ENCODE measurements at regions not wholly inside any gene's neighbourhood (a gene's known extent, or its start where the extent isn't known, plus 50 kb on each side); places are given as distances from the start of the nearest gene placed in this dataset.

- TF ChIP-seq, protein P1, sequence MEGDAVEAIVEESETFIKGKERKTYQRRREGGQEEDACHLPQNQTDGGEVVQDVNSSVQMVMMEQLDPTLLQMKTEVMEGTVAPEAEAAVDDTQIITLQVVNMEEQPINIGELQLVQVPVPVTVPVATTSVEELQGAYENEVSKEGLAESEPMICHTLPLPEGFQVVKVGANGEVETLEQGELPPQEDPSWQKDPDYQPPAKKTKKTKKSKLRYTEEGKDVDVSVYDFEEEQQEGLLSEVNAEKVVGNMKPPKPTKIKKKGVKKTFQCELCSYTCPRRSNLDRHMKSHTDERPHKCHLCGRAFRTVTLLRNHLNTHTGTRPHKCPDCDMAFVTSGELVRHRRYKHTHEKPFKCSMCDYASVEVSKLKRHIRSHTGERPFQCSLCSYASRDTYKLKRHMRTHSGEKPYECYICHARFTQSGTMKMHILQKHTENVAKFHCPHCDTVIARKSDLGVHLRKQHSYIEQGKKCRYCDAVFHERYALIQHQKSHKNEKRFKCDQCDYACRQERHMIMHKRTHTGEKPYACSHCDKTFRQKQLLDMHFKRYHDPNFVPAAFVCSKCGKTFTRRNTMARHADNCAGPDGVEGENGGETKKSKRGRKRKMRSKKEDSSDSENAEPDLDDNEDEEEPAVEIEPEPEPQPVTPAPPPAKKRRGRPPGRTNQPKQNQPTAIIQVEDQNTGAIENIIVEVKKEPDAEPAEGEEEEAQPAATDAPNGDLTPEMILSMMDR (IDR thresholded peaks at IDR 0.05) = no peak
- TF ChIP-seq POLR2A (IDR thresholded peaks at IDR 0.05) = no peak
- no peak for TF ChIP-seq POLR2AphosphoS5 (IDR thresholded peaks at IDR 0.05)
Measured at GRCh38 chr1:42056460-42056859, 96.8 kb upstream of the GUCA2B start.
